ENCODE measurements at regions not wholly inside any gene's neighbourhood (a gene's known extent, or its start where the extent isn't known, plus 50 kb on each side); places are given as distances from the start of the nearest gene placed in this dataset.
"Not testable (repeated sequence)": the region's sequence is repeated elsewhere in the genome, so short reads cannot be mapped to it uniquely, and the experiment has no call there.

- DNase-seq = no peak
These were observed 101.7 kb upstream of the ZNF236 start for GRCh38 chr18:76720683-76721082.

DNA sequence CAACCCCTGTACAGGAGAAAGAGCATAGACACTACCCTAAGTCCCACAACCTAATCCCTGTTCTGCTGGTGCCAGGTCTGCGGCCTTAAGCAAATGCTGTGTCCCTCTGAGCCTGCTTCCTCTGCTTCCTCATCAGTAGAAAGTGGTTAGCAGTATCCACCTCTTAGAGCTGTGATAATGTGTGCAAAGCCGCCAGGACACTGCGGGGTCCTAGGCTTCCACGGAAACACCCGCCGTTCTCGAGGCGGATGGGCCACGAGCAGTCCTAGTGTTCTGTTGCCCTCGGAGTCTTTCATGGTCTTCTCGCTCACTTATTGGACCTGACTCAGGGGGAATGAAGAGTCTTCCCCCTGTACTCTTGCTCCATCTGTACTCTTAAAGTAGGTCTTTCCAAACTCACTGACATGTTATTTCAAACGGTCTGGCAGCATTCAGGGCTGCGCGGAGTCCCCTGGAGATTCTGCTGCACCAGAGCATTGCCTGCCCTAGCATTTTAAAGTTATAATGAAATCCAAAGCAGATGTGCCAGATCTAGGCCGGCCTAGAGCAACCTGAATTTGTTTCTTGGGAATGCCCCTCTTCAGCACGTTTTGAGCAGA, 107.2 kb upstream of the ZNF236 start:
- DNase-seq = no peak

DNA sequence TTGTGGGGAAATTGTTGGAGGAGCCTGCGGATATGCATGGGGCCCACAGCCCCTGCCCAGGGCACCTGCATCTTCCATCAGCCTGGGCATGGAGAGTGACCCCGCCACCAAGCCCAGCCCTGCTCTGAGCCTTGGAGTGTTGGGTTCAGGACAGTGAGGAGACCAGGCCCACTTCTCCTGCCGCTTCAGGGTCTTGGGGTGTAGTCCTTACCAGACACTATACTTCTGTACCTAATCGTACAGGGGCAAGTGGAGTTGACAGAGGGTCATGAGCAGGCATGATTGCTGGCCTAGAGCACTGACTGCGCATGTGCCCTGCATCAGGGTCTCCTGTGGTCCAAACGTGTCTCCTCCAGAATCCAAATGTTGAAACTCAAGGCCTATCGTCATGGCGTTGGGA, 108.9 kb upstream of the ZNF236 start:
- no peak for DNase-seq

- DNase-seq = no peak
These were observed 109.7 kb upstream of the ZNF236 start for GRCh38 chr18:76712511-76713140.

DNA sequence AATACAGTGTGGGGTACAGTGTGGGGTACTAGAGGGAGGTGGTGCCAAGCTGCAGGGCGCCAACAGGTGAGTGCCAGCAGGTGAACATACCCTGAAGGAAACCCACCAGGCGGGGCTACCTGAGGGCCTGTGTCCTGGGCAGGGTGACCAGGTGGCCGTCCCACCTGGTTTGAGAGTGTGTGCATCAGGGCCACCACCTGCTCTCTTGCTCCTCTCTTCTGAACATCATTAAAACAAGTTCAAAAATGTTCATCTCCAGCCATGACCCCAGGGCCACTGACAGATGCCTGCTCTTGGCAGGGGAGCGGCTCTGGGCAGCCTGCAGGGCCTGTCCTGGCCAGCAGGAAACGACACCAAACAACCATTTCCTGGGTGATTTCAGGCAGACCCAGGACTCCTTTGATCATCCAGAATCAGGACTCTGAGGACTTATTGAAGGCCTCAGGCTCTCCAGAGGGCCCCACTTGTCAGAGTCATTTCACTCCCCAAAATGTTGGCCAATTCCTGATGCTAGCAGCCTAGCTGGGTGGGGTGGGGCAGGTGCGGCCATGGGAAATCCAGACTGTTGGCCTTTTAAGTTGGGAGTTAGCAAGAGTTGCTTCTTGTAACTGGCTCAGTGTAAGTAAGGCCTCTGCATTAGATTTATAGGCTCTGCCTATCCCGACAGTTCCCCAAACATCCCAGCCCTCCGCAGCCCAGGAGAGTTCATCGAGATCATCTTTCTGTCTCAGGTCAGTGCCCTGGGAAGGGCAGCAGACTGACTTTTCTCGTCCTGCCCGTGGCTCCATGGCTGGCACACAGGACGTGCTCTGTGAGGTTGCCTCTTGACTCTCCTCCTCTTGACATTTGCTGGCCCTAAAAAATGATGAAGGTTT, 111.5 kb upstream of the ZNF236 start:
- no peak for DNase-seq

GRCh38 chr18:76709659-76710645, 112.4 kb upstream of the ZNF236 start:
- peak; percentile 71 for DNase-seq

- DNase-seq = no peak
These were observed 113.5 kb upstream of the ZNF236 start for GRCh38 chr18:76708722-76709353.

GRCh38 chr18:76708071-76708721, 114.2 kb upstream of the ZNF236 start:
- DNase-seq = no peak

DNA sequence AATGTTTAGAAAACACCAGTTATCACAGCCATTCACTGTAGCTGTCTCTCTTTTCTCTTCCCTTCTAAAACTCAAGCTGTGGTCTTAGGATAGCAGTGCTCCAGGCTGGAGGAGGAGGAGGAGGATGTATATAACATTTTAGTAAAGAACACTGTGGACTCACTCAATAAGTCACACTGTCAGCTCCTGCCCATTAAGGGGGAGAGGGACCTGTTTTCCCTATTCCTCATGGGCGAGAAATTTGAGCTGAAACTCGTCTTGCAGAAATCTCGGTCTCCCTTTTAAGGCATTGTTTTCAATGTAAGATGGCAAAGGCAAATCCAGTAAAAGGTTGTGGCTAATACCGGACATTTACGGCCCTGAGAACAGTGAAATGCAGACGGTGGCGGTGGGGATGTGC, 114.8 kb upstream of the ZNF236 start:
- no peak for DNase-seq

- DNase-seq = not testable (repeated sequence)
These were observed 117.8 kb upstream of the ZNF236 start for GRCh38 chr18:76704589-76704988.

GRCh38 chr18:76699923-76700322, 122.4 kb upstream of the ZNF236 start:
- DNase-seq = no peak

DNA sequence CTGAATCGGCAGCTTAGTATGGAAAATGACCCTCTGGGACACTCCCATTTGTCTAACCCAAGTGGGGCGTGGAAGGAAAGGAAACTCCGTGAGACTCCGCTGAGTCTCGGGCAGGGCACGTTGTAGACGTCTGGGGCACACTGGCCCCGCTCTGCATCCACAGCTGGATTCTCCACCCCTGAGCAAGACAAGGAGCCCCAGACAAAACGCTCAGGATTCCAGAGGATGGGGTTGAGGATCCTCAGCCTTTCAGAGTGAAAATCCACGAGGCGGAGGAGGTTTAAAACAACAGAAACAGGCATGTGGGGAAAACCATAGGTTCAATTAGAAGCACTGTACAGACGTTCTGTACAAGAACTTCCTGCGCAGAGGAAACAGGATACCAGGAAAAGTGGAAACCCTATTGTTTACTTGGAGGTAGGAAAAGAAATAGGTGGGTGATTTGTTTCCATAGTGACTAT, 124.9 kb upstream of the ZNF236 start:
- DNase-seq = peak; percentile 68

- DNase-seq = no peak
These were observed 130.6 kb upstream of the ZNF236 start for GRCh38 chr18:76691800-76692199.

DNA sequence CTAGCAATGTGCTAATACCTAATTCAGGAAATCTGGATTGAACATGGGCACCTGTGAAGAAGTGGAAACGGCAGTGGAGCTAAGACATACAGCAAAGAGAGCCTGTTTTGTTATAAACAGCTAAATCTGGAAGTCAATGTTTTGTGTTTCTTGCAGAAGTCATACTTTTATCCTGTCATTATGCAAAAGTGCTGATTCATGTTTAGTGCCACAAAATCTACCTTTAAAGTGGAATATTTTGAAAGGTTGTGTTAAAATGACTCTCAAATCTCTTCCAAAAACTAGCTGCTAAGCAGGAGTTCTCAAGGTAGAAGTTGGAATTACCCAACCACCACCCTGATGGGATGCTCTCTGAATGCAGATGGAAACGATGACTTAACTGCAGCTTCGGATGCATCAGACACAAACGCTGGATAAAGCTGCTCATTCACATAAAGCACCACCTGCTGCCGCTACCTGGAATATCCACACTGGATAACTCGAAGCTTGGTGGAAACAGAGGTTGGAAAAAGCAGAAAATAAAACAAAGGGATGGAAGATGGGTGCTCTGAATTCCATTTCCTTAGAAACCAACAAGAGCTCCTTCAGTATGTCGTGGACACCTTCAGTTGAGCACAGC, 132.6 kb upstream of the ZNF236 start:
- DNase-seq = no peak

DNA sequence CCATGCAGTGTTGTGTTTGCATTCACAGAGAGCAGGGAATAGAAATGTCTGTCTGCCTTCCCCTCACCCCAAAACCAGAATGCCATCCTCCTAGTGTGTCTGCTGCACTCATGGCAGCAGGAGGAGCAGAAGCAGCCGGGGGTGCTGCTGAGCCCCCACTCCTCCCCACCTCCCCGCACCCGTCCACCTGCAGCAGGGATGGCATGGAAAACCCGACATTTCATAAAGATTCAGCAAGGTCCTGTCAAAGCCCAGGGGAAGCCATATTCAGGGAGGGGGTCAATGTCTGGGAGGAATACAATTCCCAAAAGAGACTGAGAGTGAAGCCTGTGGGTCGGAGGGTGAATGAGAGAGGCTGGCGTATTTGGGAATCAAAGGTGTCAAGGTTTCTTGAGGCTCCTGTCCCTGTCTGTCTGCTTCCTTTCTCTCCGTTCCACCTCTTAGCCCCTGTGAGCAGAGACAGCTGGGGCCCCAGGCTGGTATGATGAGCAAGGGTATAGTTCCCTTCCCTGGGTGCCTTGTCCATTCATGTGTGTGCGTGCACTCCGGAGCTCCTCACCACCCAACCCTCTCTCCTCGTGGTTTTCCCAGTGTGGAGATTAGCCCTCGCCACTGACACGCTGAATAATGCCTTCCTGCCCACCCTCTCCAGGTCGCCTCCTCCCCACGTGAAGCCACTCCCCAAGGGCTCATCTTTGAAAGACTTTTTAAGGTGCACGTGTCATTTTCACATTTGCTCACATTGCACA, 133.5 kb upstream of the ZNF236 start:
- no peak for DNase-seq

DNA sequence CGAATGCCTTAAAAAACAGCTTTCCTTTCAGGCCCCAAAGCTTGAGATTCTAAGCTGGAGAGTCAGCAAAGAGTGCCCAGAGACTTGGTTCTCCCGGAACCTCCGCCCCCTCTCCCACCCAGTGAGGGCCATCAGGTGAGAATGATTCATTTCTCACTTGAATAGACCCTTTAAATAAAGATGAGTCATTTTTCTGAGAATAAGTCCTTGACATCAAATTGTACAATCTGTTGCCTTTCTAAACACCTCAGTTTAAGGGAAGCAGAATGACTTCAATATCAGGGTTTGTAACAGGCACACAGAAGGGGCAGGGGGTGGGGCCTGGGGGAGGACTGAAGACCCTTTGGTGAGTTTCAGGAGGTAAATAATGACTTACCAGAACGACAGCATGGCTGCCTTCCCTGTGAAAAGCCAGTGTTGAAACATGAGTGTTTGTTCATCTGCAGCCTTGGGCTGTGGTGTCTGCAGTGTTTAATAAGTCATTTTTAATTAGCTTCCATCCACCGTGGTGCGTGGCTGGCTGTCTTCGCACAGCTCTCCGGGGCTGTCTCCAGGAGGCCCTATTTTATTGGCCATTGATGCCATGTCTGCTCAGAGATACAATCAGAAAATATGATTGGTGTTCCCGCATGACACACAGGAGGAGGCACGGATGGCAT, 134.9 kb upstream of the ZNF236 start:
- DNase-seq = no peak

DNA sequence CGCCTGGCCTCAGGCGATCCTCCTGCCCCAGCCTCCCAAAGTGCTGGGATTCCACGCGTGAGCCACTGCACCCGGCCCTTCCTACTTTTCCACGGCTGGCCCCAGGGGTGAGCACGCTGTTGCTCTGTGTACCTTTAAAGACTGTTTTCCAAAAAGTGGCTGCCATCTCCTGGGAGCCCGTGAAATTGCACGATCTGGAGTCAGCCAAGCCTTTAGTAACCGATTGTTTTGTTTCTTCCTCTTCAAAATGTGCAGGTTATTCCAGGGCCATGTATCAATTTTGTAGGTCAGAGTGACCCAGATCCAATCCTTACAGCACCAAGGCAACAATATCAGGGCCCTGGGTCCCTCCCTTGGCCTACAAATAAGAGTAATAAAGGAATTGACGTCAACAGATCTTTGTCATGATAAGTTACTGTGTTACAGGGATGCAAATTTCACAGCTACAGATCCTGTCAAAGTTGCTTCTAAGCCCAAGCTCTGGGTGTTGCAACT, 135.6 kb upstream of the ZNF236 start:
- DNase-seq = peak; percentile 73

DNA sequence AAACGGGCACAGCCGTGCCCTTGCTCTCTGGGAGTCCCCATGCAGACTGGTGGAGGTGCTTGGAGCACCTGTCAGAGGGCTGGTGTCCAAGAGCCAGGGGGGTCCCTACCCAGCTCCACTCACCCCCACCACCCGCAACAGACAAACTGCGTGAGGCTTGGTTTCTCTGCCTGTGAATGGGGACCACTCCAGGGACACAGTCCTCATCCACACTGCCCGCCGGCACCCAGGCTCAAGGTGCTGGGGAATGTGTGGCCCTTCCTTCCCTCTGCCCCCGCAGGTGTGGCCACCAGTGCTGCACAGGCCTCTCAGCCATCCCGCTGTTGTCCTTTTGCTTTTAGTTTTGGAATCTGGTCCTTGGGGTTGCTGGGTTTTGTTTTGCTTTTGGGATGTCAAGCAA, 136.5 kb upstream of the ZNF236 start:
- no peak for DNase-seq

- no peak for DNase-seq
These were observed 137.0 kb upstream of the ZNF236 start for GRCh38 chr18:76685402-76685801.

DNA sequence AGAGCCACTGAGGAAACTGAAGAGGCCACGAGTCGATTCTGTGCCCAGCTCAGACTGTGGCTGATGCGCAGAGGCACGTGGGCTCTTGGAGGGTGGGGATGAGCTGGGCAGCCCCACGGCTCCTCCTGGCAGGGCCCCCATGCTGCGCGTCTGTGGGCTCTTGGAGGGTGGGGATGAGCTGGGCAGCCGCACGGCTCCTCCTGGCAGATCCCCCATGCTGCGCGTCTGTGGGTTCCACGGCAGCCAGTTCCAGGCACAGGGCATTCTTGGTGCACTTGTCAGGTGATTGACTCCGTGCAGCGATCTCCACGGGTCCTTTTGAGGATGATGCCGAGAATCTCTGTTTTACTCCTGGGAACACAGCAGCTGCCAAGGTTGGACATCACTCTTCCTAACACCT, 138.1 kb upstream of the ZNF236 start:
- no peak for DNase-seq
